DND-41 (cell line): ENCODE measurements at regions not wholly inside any gene's neighbourhood (a gene's known extent, or its start where the extent isn't known, plus 50 kb on each side); places are given as distances from the start of the nearest gene placed in this dataset.

Source experiments
- CTCF ChIP-seq: IDR thresholded peaks from 2 replicates; pipeline ENCODE4 v1.5.1; 2012; ENCODE audit warnings: borderline replicate concordance, low read length, moderate library complexity, mild to moderate bottlenecking; ENCODE audit not compliant: poor library complexity, severe bottlenecking; ENCODE audit errors: extremely low read depth
- EZH2 ChIP-seq: IDR thresholded peaks from 3 replicates; pipeline ENCODE4 v1.6.1; 2012; ENCODE audit warnings: borderline replicate concordance, low read depth, mild to moderate bottlenecking, moderate library complexity, low read length, inconsistent platforms; ENCODE audit not compliant: severe bottlenecking

DNA sequence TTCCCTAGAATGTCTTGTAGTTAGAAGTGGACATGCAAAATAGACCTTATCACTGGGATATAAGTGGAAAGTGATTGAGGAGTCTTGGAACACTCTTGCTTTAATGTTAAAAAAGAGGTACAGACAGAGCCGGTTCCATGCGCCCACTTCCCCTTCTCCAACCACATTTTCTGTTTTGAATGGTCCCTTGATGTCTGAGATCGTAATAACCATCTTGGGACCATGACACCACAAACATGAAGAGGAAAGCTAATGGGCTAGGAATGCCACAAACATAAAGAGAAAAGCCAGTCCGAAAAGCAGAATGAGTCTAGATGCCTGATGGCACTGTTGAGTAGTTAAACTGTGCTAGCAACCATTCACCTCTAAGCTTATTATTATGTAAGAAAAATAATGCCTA, 54.8 kb upstream of the SPON1 start:
- no peak for TF ChIP-seq CTCF
- TF ChIP-seq EZH2 = no peak
